ENCODE measurements at regions not wholly inside any gene's neighbourhood (a gene's known extent, or its start where the extent isn't known, plus 50 kb on each side); places are given as distances from the start of the nearest gene placed in this dataset.

DNA sequence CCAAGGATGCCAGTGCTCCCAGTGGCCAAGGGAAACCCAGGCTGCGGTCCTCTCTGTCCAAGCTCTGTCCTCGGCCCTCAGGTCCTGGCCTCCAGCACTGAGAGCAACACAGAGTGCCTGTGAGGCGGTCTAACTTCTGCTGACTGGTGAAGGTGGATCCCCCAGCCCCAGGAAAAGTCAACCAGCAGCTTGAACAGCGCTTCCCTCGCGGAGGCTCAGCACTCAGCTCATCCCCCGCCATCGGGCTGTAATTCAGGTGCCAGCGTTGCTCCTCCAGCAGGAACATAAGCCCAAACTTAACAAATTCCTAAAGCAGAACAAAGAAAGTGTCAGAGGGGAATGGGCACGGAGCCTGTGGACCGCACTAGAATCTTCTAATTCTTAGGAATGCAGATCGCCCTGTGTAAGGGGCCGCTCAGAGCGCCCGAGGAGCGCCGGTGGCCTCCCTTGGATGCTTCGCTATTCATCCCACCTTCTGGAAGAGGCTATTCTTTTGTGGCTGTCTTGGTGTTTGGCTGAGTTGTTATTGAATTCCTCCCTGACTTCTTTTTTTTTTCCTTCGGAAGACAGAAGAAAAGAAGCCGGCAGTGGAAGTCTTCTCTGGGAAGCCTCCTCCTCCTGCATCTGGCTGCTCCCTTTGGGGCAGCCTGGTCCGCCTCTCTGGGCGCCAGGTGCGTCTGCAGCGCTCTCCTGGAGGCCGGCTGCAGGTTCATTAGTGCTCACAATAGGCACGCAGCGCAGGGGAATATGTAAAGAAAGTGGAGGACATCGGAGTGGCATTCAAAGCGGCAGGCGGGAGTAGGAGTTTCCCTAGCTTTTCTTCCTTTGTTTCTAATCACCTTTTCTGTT, 905.6 kb downstream of the TSN start:
- Histone ChIP-seq H3K4me2 (replicated peaks; ENCODE audit: extremely low read depth, low read length, poor library complexity, severe bottlenecking) (no peak overlapping the region), H3K36me3 (replicated peaks in 1 of 2; ENCODE audit: control insufficient read depth in 1 of 2, insufficient read depth in 2 of 2, low read length in 2 of 2) (no peaks in the 10 kb centered on the region), H3K9me3 (replicated peaks in 1 of 2; ENCODE audit: control insufficient read depth in 1 of 2, insufficient read depth in 1 of 2, low read length in 2 of 2) (peaks cover 0 to 6% of the 10 kb centered on the region in 2 donors), H4K20me1 (ENCODE audit: insufficient read depth, low read length) (no peaks in the 10 kb centered on the region), H3K4me3 (replicated peaks in 1 of 3; ENCODE audit: low read depth in 2 of 3, low read length in 3 of 3) (no peak overlapping the region), H3K27me3 (ENCODE audit: control insufficient read depth in 2 of 2, insufficient read depth in 2 of 2, low read length in 2 of 2) (peaks cover 2 to 14% of the 10 kb centered on the region in 2 donors), H3K79me2 (ENCODE audit: insufficient read depth, low read length) (no peaks in the 10 kb centered on the region), H3K9ac (ENCODE audit: insufficient read depth, low read length, poor library complexity, severe bottlenecking) (no peak overlapping the region), H3K27ac (ENCODE audit: low read depth in 1 of 2, low read length in 2 of 2) (no peak overlapping the region), H2AFZ (ENCODE audit: insufficient read depth, low read depth, low read length, poor library complexity, severe bottlenecking) (no peak overlapping the region), H3K4me1 (ENCODE audit: control insufficient read depth in 1 of 2, insufficient read depth in 2 of 2, low read length in 2 of 2) (no peaks in the 10 kb centered on the region)
- Mint-ChIP-seq H3K36me3 (no peaks in the 10 kb centered on the region), H3K4me3 (peak overlapping the region in 1 of 2 donors; percentile 62), H3K9me3 (peaks cover 0 to 20% (median 11%) of the 10 kb centered on the region in 7 donors), H3K27ac (peak overlapping the region in 1 of 7 donors; percentile 50), H3K4me1 (no peaks in the 10 kb centered on the region), H3K27me3 (ENCODE audit: low read depth in 3 of 3) (peaks cover 12 to 19% (median 13%) of the 10 kb centered on the region in 3 donors)
- 24% methylated on average over 16 of the region's 30 CpGs for WGBS (ENCODE audit: insufficient coverage)
- no peak for DNase-seq
- intact Hi-C loops (cut with micrococcal nuclease), result no loop called here
- TF ChIP-seq, protein P1, sequence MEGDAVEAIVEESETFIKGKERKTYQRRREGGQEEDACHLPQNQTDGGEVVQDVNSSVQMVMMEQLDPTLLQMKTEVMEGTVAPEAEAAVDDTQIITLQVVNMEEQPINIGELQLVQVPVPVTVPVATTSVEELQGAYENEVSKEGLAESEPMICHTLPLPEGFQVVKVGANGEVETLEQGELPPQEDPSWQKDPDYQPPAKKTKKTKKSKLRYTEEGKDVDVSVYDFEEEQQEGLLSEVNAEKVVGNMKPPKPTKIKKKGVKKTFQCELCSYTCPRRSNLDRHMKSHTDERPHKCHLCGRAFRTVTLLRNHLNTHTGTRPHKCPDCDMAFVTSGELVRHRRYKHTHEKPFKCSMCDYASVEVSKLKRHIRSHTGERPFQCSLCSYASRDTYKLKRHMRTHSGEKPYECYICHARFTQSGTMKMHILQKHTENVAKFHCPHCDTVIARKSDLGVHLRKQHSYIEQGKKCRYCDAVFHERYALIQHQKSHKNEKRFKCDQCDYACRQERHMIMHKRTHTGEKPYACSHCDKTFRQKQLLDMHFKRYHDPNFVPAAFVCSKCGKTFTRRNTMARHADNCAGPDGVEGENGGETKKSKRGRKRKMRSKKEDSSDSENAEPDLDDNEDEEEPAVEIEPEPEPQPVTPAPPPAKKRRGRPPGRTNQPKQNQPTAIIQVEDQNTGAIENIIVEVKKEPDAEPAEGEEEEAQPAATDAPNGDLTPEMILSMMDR (IDR thresholded peaks at IDR 0.05), result no peak

DNA sequence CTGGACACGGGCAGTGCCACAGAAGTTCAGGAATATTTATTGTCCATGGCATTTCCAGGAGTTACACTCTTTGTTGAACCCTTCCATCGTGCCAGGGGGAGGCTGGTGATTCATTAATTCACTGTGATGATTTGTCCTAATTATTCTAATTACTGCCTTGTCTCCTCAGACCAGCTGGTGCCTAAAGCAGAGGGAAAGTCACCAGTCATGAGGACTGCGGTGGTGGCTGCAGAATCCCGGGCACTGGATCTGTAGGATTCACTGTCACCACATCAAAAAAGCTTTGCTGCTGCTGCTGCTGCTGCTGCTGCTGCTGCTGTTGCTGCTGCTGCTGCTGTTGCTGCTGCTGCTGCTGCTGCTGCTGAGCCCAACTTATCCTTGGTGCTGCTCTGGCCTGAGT, 908.2 kb downstream of the TSN start:
- Histone ChIP-seq H3K9ac (ENCODE audit: insufficient read depth, low read length, poor library complexity, severe bottlenecking) (no peak overlapping the region), H4K20me1 (ENCODE audit: insufficient read depth, low read length) (no peaks in the 10 kb centered on the region), H3K9me3 (replicated peaks in 1 of 2; ENCODE audit: control insufficient read depth in 1 of 2, insufficient read depth in 1 of 2, low read length in 2 of 2) (peaks cover 6% of the 10 kb centered on the region in 2 donors), H3K4me1 (ENCODE audit: control insufficient read depth in 1 of 2, insufficient read depth in 2 of 2, low read length in 2 of 2) (no peaks in the 10 kb centered on the region), H3K27ac (ENCODE audit: low read depth in 1 of 2, low read length in 2 of 2) (no peak overlapping the region), H3K4me2 (replicated peaks; ENCODE audit: extremely low read depth, low read length, poor library complexity, severe bottlenecking) (no peak overlapping the region), H3K79me2 (ENCODE audit: insufficient read depth, low read length) (no peaks in the 10 kb centered on the region), H3K36me3 (replicated peaks in 1 of 2; ENCODE audit: control insufficient read depth in 1 of 2, insufficient read depth in 2 of 2, low read length in 2 of 2) (no peaks in the 10 kb centered on the region), H2AFZ (ENCODE audit: insufficient read depth, low read depth, low read length, poor library complexity, severe bottlenecking) (no peak overlapping the region), H3K27me3 (ENCODE audit: control insufficient read depth in 2 of 2, insufficient read depth in 2 of 2, low read length in 2 of 2) (peaks cover 2 to 14% of the 10 kb centered on the region in 2 donors), H3K4me3 (replicated peaks in 1 of 3; ENCODE audit: low read depth in 2 of 3, low read length in 3 of 3) (no peak overlapping the region)
- no peak overlapping the region for H3K4me3 Mint-ChIP-seq
- peaks cover 0 to 20% (median 11%) of the 10 kb centered on the region in 7 donors for H3K9me3 Mint-ChIP-seq
- no peak overlapping the region for H3K27ac Mint-ChIP-seq
- 88% methylated on average over 4 of the region's 4 CpGs for WGBS (ENCODE audit: insufficient coverage)
- H3K27me3 Mint-ChIP-seq (ENCODE audit: low read depth in 3 of 3), result peaks cover 12 to 19% (median 15%) of the 10 kb centered on the region in 3 donors
- DNase-seq, result no peak
- TF ChIP-seq, protein P1 (IDR thresholded peaks at IDR 0.05), result no peak
- intact Hi-C loops (cut with micrococcal nuclease), result no loop called here
- no peaks in the 10 kb centered on the region for H3K36me3 Mint-ChIP-seq
- no peaks in the 10 kb centered on the region for H3K4me1 Mint-ChIP-seq
